HUES64 (cell line): ENCODE measurements at regions not wholly inside any gene's neighbourhood (a gene's known extent, or its start where the extent isn't known, plus 50 kb on each side); places are given as distances from the start of the nearest gene placed in this dataset.
"Not testable (repeated sequence)": the region's sequence is repeated elsewhere in the genome, so short reads cannot be mapped to it uniquely, and the experiment has no call there.

Source experiments
- H3K27ac ChIP-seq: 2 replicates; pipeline ENCODE4 v1.7.0; 2013; ENCODE audit warnings: low read depth, low read length, inconsistent platforms
- H3K27me3 ChIP-seq: 2 replicates; pipeline ENCODE4 v1.6.1; 2013; ENCODE audit warnings: mild to moderate bottlenecking, low read length; ENCODE audit not compliant: insufficient read depth
- H3K36me3 ChIP-seq: 2 replicates; pipeline ENCODE4 v1.6.1; 2013; ENCODE audit warnings: mild to moderate bottlenecking, low read length; ENCODE audit not compliant: insufficient read depth
- H3K4me1 ChIP-seq: 2 replicates; pipeline ENCODE4 v1.6.1; 2013; ENCODE audit warnings: mild to moderate bottlenecking, low read length, moderate library complexity; ENCODE audit not compliant: insufficient read depth
- H3K4me3 ChIP-seq: 2 replicates; pipeline ENCODE4 v1.5.1; 2013; ENCODE audit warnings: mild to moderate bottlenecking, low read length, moderate library complexity
- H3K9ac ChIP-seq: 2 replicates; pipeline ENCODE4 v1.6.1; 2013; ENCODE audit warnings: mild to moderate bottlenecking, low read depth, low read length
- H3K9me3 ChIP-seq: 2 replicates; pipeline ENCODE4 v1.6.1; 2013; ENCODE audit warnings: low read depth, low read length; ENCODE audit not compliant: insufficient read depth
- WGBS: fragments of 150-250, 120-280 bp; methylation state at CpG from one replicate; pipeline ENCODE4 v1.1.7; 2013; ENCODE audit warnings: missing lambda C conversion rate; 5-methylcytosine and 5-hydroxymethylcytosine counted together

- Histone ChIP-seq H3K27me3 (no peaks in the 10 kb centered on the region), H3K4me3 (no peak overlapping the region), H3K27ac (no peak overlapping the region), H3K4me1 (peaks cover 8% of the 10 kb centered on the region), H3K9me3 (no peaks in the 10 kb centered on the region), H3K9ac (no peak overlapping the region), H3K36me3 (no peaks in the 10 kb centered on the region)
- WGBS, result 66% methylated on average over 7 of the region's 7 CpGs
Observed at GRCh38 chr1:230572121-230573105, 69.9 kb upstream of the COG2 start.

- Histone ChIP-seq H3K9me3 (no peaks in the 10 kb centered on the region), H3K9ac (no peak overlapping the region), H3K4me1 (peaks cover 8% of the 10 kb centered on the region), H3K4me3 (no peak overlapping the region), H3K27ac (no peak overlapping the region), H3K36me3 (no peaks in the 10 kb centered on the region), H3K27me3 (no peaks in the 10 kb centered on the region)
- WGBS, result 92% methylated on average over 4 of the region's 4 CpGs
Observed at GRCh38 chr1:230570724-230571360, 71.4 kb upstream of the COG2 start.

GRCh38 chr1:230569201-230569600 is 73.1 kb upstream of the COG2 start:
- H3K9ac ChIP-seq, result no peak overlapping the region
- H3K36me3 ChIP-seq, result no peaks in the 10 kb centered on the region
- H3K27ac ChIP-seq, result no peak overlapping the region
- WGBS, result 96% methylated on average over 9 of the region's 9 CpGs
- H3K4me3 ChIP-seq, result no peak overlapping the region
- peaks cover 8% of the 10 kb centered on the region for H3K4me1 ChIP-seq
- no peaks in the 10 kb centered on the region for H3K27me3 ChIP-seq
- H3K9me3 ChIP-seq, result no peaks in the 10 kb centered on the region

- H3K4me3 ChIP-seq, result no peak overlapping the region
- H3K27me3 ChIP-seq, result no peaks in the 10 kb centered on the region
- no peaks in the 10 kb centered on the region for H3K36me3 ChIP-seq
- WGBS, result 70% methylated on average over 4 of the region's 4 CpGs
- no peaks in the 10 kb centered on the region for H3K9me3 ChIP-seq
- H3K4me1 ChIP-seq, result peaks cover 8% of the 10 kb centered on the region
- no peak overlapping the region for H3K27ac ChIP-seq
- no peak overlapping the region for H3K9ac ChIP-seq
Observed at GRCh38 chr1:230568676-230569075, 73.6 kb upstream of the COG2 start.

GRCh38 chr1:230568008-230568407 is 74.3 kb upstream of the COG2 start:
- H3K27ac ChIP-seq, result no peak overlapping the region
- 81% methylated on average over 8 of the region's 8 CpGs for WGBS

GRCh38 chr1:230567221-230567575 is 75.1 kb upstream of the COG2 start:
- Histone ChIP-seq H3K4me3 (no peak overlapping the region), H3K9me3 (no peaks in the 10 kb centered on the region), H3K36me3 (no peaks in the 10 kb centered on the region), H3K4me1 (peaks cover 3% of the 10 kb centered on the region), H3K27ac (no peak overlapping the region), H3K27me3 (no peaks in the 10 kb centered on the region), H3K9ac (no peak overlapping the region)

More at GRCh38 chr1:230568008-230568407, 74.3 kb upstream of the COG2 start:
- peaks cover 8% of the 10 kb centered on the region for H3K4me1 ChIP-seq
- no peaks in the 10 kb centered on the region for H3K36me3 ChIP-seq
- no peak overlapping the region for H3K9ac ChIP-seq
- H3K27me3 ChIP-seq, result no peaks in the 10 kb centered on the region
- H3K9me3 ChIP-seq, result no peaks in the 10 kb centered on the region
- H3K4me3 ChIP-seq, result no peak overlapping the region

- 96% methylated on average over 3 of the region's 3 CpGs for WGBS
- H3K9ac ChIP-seq, H3K4me3 ChIP-seq, H3K9me3 ChIP-seq, H3K36me3 ChIP-seq, H3K27me3 ChIP-seq, H3K4me1 ChIP-seq, H3K27ac ChIP-seq: not testable (repeated sequence)
Observed at GRCh38 chr1:230566532-230567220, 75.6 kb upstream of the COG2 start.

GRCh38 chr1:230565141-230565540 is 77.1 kb upstream of the COG2 start:
- WGBS, result 96% methylated on average over 1 of the region's 1 CpG
- Histone ChIP-seq H3K9me3 (no peaks in the 10 kb centered on the region), H3K27me3 (no peaks in the 10 kb centered on the region), H3K27ac (no peak overlapping the region), H3K9ac (no peak overlapping the region), H3K4me1 (no peaks in the 10 kb centered on the region; the same call in 1 of the 2 replicates), H3K4me3 (no peak overlapping the region), H3K36me3 (no peaks in the 10 kb centered on the region)

GRCh38 chr1:230563591-230563990 is 78.7 kb upstream of the COG2 start:
- Histone ChIP-seq H3K4me1 (no peaks in the 10 kb centered on the region; the same call in 1 of the 2 replicates), H3K9me3 (no peaks in the 10 kb centered on the region), H3K4me3 (no peak overlapping the region), H3K36me3 (no peaks in the 10 kb centered on the region), H3K27me3 (no peaks in the 10 kb centered on the region), H3K27ac (no peak overlapping the region), H3K9ac (no peak overlapping the region)
- 93% methylated on average over 6 of the region's 7 CpGs for WGBS

- H3K9ac ChIP-seq, result no peak overlapping the region
- H3K27ac ChIP-seq, result no peak overlapping the region
- no peaks in the 10 kb centered on the region; the same call in 1 of the 2 replicates for H3K4me1 ChIP-seq
- H3K36me3 ChIP-seq, result no peaks in the 10 kb centered on the region
- H3K27me3 ChIP-seq, result no peaks in the 10 kb centered on the region
- WGBS, result 96% methylated on average over 4 of the region's 4 CpGs
- H3K4me3 ChIP-seq, result no peak overlapping the region
- H3K9me3 ChIP-seq, result no peaks in the 10 kb centered on the region
Observed at GRCh38 chr1:230561570-230561969, 80.7 kb upstream of the COG2 start.

GRCh38 chr1:230558324-230558723 is 84.0 kb upstream of the COG2 start:
- peaks cover 4% of the 10 kb centered on the region; the same call in 1 of the 2 replicates for H3K4me1 ChIP-seq
- H3K36me3 ChIP-seq, result no peaks in the 10 kb centered on the region
- no peaks in the 10 kb centered on the region for H3K27me3 ChIP-seq
- H3K27ac ChIP-seq, result no peak overlapping the region
- H3K9ac ChIP-seq, result no peak overlapping the region
- H3K9me3 ChIP-seq, result no peaks in the 10 kb centered on the region
- no peak overlapping the region for H3K4me3 ChIP-seq
- 88% methylated on average over 5 of the region's 5 CpGs for WGBS
